ENCODE measurements at regions not wholly inside any gene's neighbourhood (a gene's known extent, or its start where the extent isn't known, plus 50 kb on each side); places are given as distances from the start of the nearest gene placed in this dataset.
"Not testable (repeated sequence)": the region's sequence is repeated elsewhere in the genome, so short reads cannot be mapped to it uniquely, and the experiment has no call there.

DNA sequence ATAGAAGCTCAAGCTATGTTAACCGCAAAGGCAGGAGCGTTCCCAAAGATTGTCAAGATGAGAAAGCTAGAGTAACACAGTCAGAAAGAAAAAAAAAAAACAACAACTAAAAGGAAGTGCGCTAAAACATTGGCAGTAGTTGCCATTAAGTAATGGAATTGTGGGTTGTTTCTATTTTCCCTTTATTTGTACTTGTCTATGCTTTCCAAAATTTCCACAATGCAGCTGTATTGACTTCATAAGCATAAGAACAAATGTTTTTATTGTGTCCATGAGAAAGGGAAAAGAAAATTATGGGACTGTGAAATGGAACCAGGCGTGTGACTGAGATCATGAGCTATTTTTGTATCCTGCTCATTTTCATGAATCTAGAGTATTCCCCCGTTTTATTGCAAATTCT is 153.4 kb downstream of the TMEM114 start:
- DNase-seq: no peak

DNA sequence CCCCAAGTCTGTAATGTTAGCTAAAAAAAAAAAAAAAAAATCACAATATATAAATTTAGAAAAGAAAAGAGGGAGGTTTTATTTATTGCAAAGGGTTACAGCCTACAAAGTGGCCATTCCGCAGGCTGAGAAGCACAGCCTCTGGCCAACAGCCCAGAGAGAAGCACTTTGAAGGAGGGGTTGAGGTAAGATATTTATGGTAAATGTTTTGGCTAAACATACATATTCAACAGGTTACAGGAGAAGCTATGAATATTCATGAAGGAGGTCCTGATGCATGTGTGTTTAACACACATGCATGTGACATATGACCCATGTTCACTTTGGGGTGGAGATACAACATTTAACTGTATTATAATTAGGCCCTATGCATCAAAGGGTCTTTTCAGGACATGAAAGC is 158.5 kb downstream of the TMEM114 start:
- DNase-seq: no peak

DNA sequence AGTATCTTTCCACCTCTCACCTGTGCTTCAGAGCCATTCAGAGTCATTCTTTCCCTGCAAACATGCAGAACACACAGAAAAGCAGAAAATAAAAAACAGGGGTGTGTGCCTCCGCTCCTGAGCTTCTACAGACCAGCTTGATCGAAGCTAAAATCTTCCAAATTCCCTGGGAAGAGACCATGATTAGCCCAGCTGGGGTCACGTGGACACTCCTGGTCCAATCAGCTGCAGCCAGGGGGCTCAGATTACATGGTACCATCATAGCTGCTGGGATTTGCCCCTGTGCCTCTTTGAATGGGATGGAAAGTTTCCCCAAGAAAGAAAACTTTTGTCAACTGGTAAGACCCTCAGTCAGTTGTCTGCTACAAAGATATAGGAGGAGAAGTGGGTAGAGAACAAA is 159.9 kb downstream of the TMEM114 start:
- DNase-seq: no peak

DNA sequence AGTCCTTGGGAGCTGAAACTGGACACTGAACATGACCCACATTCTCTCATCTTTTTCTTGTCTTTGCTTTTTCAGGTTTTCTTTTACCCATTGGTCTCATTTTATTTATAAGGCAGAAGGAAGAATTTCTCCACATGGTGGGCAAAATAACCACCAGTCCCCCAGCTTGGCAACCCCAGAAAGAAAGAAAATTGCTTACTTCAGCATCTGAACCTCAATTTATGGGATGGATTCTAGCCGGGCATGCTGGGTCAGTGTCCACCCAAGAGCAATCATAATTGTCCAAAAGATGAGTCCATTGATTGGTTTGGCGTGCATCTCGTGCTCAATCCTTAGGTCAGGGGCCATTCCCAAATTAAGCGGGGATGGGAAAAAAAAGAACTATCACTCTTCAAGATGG is 163.7 kb downstream of the TMEM114 start:
- no peak for DNase-seq

DNA sequence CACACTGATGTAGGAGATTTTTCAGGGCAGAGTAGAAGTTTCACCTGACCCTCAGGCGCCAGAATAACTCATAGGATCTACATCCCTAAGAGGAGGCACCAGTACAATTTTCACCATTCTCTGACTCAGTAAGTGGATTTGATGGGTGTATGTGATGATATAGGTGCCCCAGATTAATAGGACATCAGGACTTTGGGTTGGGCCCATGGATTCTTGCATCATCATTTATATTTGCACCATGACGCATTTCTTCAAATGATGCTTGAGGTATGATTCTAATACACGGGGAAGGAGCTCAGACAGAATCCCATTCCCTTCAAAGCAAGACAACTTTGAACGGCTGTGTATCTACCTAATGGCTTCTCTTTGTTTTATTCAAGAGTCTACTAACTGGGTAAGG is 173.2 kb downstream of the TMEM114 start:
- DNase-seq: no peak

DNA sequence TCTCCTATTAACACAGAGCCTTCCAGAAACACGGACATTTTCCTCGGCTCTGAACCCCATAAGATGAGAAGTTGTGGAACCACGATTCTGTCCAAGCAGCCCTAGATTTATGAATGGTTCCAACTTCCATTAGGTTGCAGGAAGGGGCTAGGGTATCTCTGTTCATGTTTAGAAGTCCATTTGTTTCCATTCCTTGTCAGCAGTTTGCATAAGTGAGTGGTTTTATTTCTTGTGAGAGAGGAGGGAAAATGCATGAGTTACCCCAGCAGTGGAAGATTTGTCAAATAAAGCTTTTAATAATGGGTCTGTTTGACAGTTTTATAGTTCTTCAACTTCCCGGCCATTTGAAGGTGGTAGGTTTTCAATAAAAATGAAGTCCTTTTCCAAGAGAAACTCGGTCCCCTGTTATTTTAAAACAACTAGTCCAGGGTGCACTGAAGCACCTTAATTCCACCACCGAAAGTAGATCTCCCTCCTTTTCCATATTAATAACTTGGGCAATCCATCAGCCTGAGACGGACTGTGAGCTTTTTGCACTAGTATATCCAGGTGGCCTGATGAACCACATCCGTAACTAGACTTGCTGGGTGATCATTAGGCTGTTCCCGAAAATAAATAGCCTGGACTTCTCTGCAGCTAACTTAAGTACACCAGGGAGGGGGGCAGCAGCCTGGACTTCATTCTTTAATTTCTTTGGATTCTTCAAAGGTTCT is 181.3 kb downstream of the TMEM114 start:
- no peak for DNase-seq

DNA sequence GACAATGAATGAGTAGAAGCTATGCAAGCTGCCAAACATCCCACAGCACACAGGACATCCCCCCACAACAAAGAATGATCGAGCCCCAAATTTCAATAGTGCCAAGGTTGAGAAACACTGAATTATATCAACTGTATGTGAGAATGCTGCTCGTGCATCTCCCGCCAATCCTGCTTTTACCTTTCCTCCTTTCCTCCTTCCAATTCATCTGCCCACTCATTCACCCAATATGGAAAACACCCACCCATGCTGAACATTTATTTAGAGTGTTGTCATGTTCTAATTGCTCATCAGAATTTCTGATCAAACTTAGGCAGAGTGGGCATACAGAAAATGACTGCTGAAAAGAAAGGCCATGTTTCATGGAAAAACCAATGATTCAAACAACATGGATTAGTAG is 183.0 kb downstream of the TMEM114 start:
- no peak for DNase-seq

DNA sequence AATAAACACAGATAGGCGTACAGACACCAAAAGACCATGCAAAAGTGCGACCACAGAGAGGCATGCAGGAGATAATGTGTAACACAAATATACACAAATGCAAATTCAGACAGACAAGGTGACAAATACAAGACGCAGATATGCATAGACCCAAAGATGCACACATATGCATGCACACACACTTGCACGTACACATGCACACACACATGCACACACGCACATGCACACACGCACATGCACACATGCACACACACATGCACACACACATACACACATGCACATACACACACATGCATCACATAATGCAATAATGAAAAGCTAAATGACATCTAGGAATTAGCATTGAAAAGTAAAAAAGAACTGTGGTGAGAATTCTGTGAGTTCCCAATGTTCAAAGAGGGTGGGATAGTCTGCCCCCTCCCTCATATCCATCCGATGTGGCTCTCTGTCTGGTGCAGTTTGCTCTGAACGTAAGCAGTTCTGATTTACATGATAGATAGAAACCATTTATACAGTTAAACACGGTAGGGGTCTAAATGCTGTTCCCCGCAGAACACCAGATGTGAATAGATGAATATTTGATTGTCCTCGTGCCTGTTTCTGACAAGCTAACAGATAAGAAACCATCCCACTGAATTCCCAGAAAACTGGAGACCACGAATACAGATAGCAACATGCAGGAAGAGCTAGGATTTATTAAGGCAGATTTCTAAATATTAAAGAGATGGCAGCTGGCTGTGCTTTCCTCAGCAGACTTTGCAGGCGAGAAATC is 186.1 kb downstream of the TMEM114 start:
- DNase-seq: no peak

DNA sequence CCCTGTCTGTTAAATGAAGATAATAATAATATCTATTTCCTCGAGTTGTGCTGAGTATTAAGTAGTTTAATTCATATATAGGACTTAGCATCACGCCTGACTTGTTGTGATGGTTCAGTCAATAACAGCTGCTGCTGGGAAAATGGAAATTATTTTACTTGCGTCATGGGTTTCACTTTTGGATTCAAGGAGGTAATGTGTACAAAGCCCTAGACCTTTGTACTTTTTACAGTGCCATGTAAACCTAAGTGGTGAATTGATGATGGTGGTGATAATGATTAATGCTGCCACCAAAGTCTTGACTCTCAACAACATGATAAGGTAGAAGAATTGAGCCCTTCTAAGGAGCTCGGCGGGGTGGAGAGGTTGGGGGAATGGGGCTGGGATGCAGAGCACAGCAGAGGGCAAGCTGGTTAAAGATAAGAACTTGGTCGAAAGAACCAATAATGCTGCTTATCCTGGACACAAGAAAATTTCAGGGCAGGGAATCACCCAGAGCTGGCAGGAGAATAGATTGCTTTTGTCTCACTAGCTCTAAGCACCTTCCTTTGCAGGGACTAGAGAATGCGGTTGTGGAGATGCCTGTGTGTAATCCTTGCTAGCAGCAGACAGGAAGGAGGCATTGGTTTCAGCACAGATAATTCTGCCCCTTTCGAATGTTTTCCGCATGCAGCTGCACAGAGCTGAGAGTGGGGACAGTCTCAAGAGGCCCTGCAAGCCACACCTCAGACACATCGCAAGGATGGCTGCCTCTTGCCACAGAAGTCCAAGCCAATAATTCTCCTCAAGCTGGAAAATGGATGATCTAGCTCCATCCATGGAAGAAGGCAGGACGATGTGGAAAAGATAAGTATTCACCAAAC is 187.1 kb downstream of the TMEM114 start:
- peak in 1 of 3 experiments; percentile 15 for DNase-seq

DNA sequence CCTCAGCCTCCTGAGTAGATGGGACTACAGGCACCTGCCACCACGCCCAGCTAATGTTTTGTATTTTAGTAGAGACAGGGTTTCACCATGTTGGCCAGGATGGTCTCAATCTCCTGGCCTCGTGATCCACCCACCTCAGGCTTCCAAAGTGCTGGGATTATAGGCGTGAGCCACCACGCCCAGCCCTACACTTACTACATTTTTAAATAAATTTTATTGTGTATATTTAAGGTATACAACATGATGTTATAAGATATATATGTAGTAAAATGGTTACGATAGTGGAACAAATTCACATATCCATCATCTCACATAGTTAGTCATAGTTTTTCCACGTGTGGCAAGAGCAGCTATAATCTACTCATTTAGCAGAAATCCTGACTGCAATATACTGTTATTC is 189.6 kb downstream of the TMEM114 start:
- not testable (repeated sequence) for DNase-seq

DNA sequence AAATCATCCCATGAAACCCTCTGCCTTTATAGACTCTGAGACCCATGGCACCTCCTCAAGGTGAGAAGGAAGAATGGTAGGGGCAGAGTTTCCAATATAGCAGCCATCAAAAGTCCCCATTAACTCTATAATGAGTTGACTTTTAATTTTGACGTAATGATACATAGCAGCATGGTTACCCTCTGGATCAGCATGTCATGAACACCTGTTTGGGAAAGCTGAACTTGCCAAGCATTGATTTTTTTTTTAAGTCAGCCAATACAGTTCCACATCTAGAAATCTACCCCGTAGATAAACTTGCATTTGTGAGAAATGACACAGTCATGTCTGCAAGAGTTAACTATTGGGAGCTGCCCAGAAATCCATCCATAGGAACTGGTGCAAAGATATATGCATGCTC is 191.8 kb downstream of the TMEM114 start:
- DNase-seq: no peak

DNA sequence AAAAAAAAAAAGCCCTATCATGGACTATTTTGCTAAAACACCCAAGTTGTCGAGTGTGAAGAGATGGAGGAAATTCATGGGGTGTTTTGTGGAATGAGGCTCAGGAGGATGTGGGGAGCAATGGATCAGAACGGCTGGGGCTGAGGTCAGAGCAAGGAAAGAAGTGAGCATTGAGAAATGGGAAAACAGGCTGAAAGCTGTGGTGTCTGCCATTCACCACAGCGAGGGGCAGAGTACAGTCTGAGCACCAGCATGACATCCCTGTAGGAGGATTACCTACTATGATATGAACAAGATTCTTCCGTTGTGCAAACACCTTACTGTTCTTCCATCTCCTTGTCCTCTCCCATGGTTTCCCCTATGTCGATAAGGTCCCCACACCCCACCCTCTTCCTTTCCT is 193.1 kb downstream of the TMEM114 start:
- DNase-seq: no peak

DNA sequence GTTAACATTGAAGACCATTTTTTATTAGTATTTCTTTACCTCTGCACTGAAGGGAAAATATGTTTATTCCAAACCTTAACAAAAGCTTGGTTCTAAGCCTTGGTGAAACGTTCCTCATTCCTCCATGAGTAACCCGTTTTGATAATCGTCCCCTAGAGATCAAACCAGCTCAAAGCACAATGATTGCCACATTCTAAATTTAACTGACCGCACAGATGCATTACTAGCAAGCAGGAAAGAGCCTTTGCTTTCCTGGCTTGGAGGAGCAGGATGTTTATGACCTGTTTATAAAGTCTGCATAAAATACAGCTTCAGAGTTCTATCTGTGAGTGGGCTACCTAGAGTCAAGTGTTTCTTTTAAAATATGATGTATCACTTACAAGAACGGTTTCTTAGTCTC is 193.8 kb downstream of the TMEM114 start:
- DNase-seq: no peak

DNA sequence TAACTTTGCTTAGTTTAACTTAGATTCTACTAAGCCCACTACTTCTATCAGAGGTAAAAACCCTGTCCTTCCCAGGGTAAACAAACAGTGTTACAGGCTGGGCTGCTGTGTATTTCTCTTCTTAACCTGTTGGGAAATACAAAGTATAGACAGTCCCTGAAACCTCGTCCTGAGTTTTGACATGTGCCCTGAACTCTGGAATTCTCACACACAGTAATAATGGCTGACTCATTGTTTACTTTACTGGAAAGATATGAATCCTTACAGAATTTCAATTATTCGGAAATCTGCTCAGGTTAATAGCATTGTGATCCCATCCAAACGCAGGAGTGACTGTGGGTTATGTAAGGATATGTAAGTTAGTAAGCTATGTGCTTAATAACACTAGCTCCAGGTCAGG is 199.1 kb downstream of the TMEM114 start:
- DNase-seq: no peak

DNA sequence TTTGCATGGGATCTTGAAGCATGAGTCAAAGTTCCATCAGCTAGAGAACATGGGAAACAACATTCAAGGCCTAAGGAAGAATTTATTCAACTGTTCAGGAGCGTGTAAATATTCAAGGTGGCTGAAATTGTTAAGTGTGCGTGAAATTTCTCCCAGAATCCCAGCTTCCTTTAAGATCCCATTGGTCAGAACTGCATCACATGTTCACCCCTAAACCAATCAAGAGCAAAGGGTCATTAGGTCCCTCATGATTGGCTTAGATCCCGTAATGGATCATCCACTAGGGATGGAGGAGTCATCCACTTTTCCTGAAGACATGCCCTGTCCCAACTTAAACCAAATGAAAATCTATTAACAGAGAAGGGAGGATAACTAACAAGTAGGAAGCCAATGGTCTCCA is 201.6 kb downstream of the TMEM114 start:
- no peak for DNase-seq

DNA sequence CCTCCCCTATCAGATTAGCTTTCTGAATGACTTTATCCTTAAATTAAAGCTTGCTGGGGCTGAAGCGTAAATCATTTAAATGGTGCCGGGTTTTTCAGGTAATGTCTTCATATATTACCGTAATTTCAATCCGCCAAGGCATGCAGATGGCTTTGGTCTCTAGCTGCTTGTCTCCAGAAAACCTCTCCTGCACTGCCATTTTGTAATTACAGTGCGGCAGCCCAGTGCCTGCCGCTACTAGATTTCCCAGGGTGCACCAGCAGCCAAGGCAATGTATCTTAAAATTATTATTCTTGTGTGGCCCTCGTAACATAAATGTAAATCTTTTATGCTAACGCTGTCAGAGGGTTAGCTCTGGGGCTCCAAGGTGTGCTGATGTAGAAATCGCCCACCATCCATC is 208.5 kb downstream of the TMEM114 start:
- no peak for DNase-seq

DNA sequence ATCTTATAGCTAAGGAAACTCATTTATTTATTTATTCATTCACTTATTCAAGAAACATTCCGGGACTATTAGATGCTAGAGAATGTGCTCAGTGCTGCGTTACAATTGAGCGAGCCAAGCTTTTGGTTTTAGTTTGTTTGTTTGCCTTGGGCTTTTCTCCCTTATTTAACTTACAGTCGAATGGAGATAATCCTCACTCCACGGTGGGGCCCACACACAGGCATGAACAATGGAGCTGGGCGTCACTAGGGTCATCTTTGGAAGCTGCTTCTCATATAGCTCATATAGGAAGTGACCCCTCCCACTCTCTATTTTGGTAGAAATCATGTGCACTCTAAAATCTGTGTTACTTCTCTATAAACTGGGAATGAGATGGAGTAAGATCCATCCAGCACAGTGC is 210.0 kb downstream of the TMEM114 start:
- no peak for DNase-seq

DNA sequence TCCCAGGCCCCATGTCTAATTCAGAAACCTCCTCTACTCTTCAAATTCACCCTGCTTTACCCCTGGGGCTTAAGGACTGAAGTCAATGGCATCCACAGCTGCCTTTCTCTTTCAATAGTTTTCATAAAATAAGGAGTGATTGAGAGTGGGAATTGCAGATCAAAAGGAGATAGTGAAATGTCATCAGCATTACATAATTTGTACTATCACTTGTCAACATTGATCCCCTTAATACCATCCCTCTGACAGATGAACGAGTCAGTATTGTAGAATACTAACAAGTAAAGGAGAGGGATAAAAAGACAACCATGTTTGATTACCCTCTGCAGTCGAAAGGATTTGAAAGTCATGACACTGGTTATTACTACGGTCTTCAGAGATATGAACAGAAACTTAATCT is 212.4 kb downstream of the TMEM114 start:
- DNase-seq: no peak

DNA sequence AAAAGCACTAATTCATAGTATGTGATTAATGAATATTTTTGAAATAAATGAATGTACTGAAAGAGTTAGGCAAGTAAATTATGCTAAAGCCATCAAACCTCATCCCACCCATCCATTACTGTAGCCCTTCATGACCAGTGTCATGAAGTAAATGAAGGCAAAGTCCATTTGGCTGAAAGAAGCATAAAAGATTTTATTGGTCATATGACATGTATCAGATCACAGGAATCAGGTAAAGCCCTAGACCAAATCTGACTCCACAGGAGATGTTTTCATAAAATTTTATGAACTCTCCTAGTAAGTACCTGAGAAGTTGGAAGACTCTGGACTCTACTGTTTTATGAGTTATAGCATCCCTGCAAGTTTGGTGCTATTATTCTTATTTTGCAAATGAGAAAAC is 213.5 kb downstream of the TMEM114 start:
- DNase-seq: no peak

DNA sequence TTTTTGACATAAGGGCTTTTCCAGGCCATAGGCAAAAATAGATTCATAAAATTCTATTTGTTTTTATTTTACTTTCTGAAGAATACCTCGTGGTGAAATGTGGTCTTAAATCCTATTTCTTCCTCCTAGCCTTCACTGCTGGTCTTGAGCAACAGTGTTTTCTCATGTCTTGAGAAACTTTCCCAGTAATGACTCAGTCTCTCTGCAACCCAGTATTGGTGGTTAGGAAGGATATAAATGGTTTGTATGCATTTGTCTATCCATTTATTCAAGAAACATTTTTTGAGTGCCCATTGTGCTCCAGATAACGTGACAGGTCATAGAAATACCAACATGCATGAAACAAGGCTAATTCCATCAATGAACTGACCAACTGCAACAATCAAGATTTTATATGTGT is 213.9 kb downstream of the TMEM114 start:
- DNase-seq: no peak

DNA sequence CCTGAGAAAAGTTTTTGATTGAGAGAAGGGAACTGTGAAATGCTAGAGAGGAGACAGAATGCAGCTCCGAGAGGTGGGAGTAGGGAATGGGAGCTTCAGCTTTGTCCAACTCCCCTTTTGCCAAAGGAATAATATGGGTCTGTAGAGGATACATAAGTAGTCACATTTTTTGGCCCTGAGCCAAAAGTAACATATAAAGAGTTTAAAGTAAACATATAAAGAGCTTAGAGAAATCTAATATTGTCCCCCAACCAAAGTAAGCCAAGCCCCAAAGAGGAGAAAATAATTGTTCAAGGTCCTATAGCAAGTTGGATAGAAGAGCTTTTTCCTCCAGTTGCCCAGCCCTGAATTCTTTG is 215.1 kb downstream of the TMEM114 start:
- no peak for DNase-seq

DNA sequence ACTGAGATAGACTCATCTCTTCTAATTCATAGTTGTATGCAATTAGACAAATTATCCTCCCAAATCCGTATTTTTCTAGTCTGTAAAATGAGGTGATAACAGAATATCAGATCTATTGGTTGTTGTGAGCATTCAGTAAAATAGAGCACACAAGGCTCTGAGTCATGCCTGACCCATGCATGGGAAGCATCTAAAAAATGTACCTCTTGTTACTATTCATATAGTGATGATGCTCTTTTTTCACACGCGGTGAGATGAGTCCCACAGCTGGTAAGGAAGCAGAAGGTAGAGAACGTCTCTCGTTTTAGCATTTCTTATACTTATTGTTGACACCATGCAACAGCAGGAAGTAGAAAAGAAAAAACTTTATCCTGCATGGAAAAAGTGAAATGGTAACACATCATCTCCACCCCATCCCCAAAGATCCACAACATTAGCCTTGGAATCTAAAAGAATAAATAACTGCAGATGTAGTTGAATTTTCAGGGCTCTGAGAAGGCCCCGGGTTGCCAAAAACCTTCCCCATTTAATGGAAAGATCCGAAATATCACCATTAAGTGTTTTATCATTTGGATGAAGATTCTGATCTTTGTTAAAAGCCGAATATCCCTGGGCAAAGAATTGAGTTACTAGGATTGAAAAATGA is 215.6 kb downstream of the TMEM114 start:
- no peak for DNase-seq

DNA sequence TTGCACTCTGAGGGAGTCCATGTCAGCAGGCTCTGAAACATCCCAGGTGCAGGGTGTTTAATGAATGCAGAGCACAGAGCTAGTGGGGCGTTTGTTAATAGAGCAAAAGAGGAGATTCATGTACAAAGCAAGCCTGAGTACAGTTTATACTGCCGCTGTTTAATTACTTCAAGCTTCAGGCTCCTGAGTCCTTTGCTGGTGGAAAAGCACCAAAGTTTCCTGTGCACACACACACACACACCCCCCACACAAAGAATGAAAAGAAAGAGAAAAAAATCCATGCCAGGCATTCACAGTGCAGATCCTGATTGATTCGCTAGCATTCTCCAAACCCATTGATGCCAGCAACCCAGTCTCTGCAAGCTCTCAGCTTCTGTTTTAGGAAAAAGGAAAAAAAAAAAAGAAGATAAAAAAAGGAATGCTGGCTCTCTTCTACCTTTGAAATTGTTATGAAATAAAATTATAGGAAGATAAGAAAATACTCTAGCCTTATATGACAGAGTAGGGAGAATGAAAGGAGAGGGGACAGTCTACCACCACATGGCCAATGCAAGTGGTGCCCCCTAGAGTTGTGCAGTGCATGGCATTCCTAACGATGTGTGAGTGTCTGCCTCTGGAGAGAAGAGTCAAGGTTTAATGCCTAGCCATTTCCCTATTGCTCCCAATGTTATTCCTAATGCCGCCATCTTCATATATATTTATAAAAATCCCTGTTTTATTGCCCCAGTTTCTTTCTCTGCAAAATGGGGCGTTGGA is 216.5 kb downstream of the TMEM114 start:
- no peak for DNase-seq
